ENCODE measurements at regions not wholly inside any gene's neighbourhood (a gene's known extent, or its start where the extent isn't known, plus 50 kb on each side); places are given as distances from the start of the nearest gene placed in this dataset.
"Not testable (repeated sequence)": the region's sequence is repeated elsewhere in the genome, so short reads cannot be mapped to it uniquely, and the experiment has no call there.

DNA sequence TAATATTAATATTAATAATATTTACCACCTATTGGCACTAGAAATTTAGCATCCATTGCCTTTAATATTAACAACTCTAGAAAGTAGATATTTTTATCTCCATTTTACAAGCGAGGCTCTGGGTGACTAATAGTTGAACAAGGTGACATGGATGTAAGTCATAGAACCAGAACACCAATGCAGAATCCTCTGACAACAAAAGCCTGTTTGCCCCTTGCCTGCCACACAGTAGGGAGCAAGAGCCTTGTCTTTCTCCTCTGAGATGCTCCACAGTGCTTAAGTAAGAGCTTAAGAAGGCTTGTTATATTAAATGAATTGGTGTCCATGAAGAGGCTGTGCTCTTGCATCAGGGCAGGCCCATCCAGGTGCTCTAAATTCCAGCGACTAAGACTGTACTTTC is 51.2 kb upstream of the LBX1 start:
- no peak overlapping the region for H2BK120ac ChIP-seq (ENCODE audit: low read depth, low read length)
- H3K9ac ChIP-seq (ENCODE audit: low read depth, low read length), result no peak overlapping the region
- no peaks in the 10 kb centered on the region for H3K79me1 ChIP-seq (ENCODE audit: low read depth in 1 of 2, low read length in 2 of 2)
- dilution Hi-C loops (cut with HindIII; ENCODE audit: low sequenced_read_pairs, unreplicated experiment), result loop anchor here (25.0 kb wide), 1 partner anchor 182 kb away; no protein-coding TSS in a partner anchor
- no peak overlapping the region for H4K5ac ChIP-seq (ENCODE audit: low read depth, low read length)
- H2BK5ac ChIP-seq (ENCODE audit: low read depth, low read length, poor library complexity, severe bottlenecking), result no peak overlapping the region
- peaks cover 61% of the 10 kb centered on the region for H3K27me3 ChIP-seq (ENCODE audit: control insufficient read depth, insufficient read depth, low read length)
- no peak overlapping the region for H4K91ac ChIP-seq (ENCODE audit: insufficient read depth, low read depth, low read length)
- in situ Hi-C loops (cut with MboI; ENCODE audit: low sequenced_read_pairs), result loop anchor here (25.0 kb wide), 1 partner anchor 157 kb away; no protein-coding TSS in a partner anchor
- H3K18ac ChIP-seq (ENCODE audit: low read depth, low read length), result no peak overlapping the region
- H2AK5ac ChIP-seq (ENCODE audit: low read depth, low read length), result no peak overlapping the region
- CTCF ChIA-PET, result no interaction called here
- no CpG with 5 or more reads among the region's 2 CpGs for whole genome bisulfite sequencing, 2 experiments (ENCODE audit: extremely low coverage in 2 of 2, insufficient read length in 1 of 2)
- no peak overlapping the region for H3K4ac ChIP-seq (ENCODE audit: low read depth, low read length)
- H2AK9ac ChIP-seq (replicated peaks; ENCODE audit: low read depth, low read length, poor library complexity), result no peak overlapping the region
- H3K4me2 ChIP-seq (ENCODE audit: low read depth, low read length), result no peak overlapping the region
- H2BK15ac ChIP-seq (ENCODE audit: low read depth, low read length), result no peak overlapping the region
- DNase-seq (no peak), ATAC-seq (ENCODE audit: low read depth) (no peak)
- no peaks in the 10 kb centered on the region for H3K36me3 ChIP-seq (ENCODE audit: control insufficient read depth, insufficient read depth, low read length)
- H3K23ac ChIP-seq (ENCODE audit: low read depth, low read length), result no peak overlapping the region
- no peak overlapping the region for H3K27ac ChIP-seq (ENCODE audit: insufficient read depth, low read length)
- no peak overlapping the region for H3K56ac ChIP-seq (ENCODE audit: extremely low read depth, insufficient read depth, low read length)
- H2BK20ac ChIP-seq (ENCODE audit: low read depth, low read length), result no peak overlapping the region
- no peaks in the 10 kb centered on the region; the same call in 1 of the 2 replicates for H4K20me1 ChIP-seq (ENCODE audit: insufficient read depth, low read length)
- no peaks in the 10 kb centered on the region; the same call in 1 of the 2 replicates for H3K9me3 ChIP-seq (ENCODE audit: control insufficient read depth, insufficient read depth, low read length)
- H3K14ac ChIP-seq (replicated peaks; ENCODE audit: low read depth, low read length), result no peak overlapping the region
- no peaks in the 10 kb centered on the region for H3K4me1 ChIP-seq (ENCODE audit: control insufficient read depth, insufficient read depth, low read length)
- intact Hi-C loops (cut with micrococcal nuclease), result no loop called here
- no TSS peak for BruUV-seq (replicated peaks)
- POLR2A ChIA-PET (ENCODE audit: unreplicated experiment), result no interaction called here
- H3K9me1 ChIP-seq (ENCODE audit: insufficient read depth, low read length), result no peaks in the 10 kb centered on the region
- TF ChIP-seq, protein P1, sequence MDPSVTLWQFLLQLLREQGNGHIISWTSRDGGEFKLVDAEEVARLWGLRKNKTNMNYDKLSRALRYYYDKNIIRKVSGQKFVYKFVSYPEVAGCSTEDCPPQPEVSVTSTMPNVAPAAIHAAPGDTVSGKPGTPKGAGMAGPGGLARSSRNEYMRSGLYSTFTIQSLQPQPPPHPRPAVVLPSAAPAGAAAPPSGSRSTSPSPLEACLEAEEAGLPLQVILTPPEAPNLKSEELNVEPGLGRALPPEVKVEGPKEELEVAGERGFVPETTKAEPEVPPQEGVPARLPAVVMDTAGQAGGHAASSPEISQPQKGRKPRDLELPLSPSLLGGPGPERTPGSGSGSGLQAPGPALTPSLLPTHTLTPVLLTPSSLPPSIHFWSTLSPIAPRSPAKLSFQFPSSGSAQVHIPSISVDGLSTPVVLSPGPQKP (IDR thresholded peaks at IDR 0.05; ENCODE audit: borderline replicate concordance, low read depth, low read length), result no peak
- TF ChIP-seq FOS (IDR thresholded peaks at IDR 0.05; ENCODE audit: low read depth, low read length), result no peak
- no peak for TF ChIP-seq CEBPB (IDR thresholded peaks at IDR 0.05; ENCODE audit: low read depth, low read length)
- no peak for TF ChIP-seq MAFK (IDR thresholded peaks at IDR 0.05; ENCODE audit: low read depth, low read length)
- no peak for TF ChIP-seq POLR2A (IDR thresholded peaks at IDR 0.05; ENCODE audit: low read depth, low read length)
- TF ChIP-seq, protein P2, sequence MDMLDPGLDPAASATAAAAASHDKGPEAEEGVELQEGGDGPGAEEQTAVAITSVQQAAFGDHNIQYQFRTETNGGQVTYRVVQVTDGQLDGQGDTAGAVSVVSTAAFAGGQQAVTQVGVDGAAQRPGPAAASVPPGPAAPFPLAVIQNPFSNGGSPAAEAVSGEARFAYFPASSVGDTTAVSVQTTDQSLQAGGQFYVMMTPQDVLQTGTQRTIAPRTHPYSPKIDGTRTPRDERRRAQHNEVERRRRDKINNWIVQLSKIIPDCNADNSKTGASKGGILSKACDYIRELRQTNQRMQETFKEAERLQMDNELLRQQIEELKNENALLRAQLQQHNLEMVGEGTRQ (IDR thresholded peaks at IDR 0.05; ENCODE audit: low read depth, low read length), result no peak
- H2AFZ ChIP-seq (replicated peaks; ENCODE audit: low read length, poor library complexity), result no peak overlapping the region
- no peak overlapping the region for H4K8ac ChIP-seq (ENCODE audit: low read depth in 2 of 2, low read length in 2 of 2)
- no peak overlapping the region for H3K4me3 ChIP-seq (ENCODE audit: insufficient read depth, low read depth, low read length)

DNA sequence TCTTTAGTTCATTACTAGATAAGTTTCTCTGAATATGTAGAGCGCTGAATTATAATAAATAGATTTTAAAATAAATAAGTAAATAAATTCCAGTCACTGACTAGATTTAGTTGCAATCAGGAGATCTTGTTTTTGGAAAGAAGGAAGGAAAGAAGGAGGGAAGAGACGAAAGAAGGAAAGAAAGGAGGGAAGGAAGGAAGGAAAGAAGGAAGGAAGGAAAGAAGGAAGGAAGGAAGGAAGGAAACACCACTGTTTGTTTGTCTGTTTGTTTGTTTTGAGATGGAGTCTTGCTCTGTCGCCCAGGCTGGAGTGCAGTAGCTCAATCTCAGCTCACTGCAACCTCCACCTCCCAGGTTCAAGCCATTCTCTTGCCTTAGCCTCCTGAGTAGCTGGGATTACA is 51.7 kb upstream of the LBX1 start:
- H2BK20ac ChIP-seq (ENCODE audit: low read depth, low read length); H3K36me3 ChIP-seq (ENCODE audit: control insufficient read depth, insufficient read depth, low read length); BruUV-seq (replicated peaks); H3K9ac ChIP-seq (ENCODE audit: low read depth, low read length); H2BK5ac ChIP-seq (ENCODE audit: low read depth, low read length, poor library complexity, severe bottlenecking); H2BK15ac ChIP-seq (ENCODE audit: low read depth, low read length); H2BK120ac ChIP-seq (ENCODE audit: low read depth, low read length); H3K4me1 ChIP-seq (ENCODE audit: control insufficient read depth, insufficient read depth, low read length); DNase-seq; intact Hi-C loops (cut with micrococcal nuclease); H2AFZ ChIP-seq (replicated peaks; ENCODE audit: low read length, poor library complexity); H3K9me3 ChIP-seq (ENCODE audit: control insufficient read depth, insufficient read depth, low read length); H3K27ac ChIP-seq (ENCODE audit: insufficient read depth, low read length); H4K8ac ChIP-seq (ENCODE audit: low read depth in 2 of 2, low read length in 2 of 2); H3K14ac ChIP-seq (replicated peaks; ENCODE audit: low read depth, low read length); H4K20me1 ChIP-seq (ENCODE audit: insufficient read depth, low read length); H2AK9ac ChIP-seq (replicated peaks; ENCODE audit: low read depth, low read length, poor library complexity); H3K18ac ChIP-seq (ENCODE audit: low read depth, low read length); H3K9me1 ChIP-seq (ENCODE audit: insufficient read depth, low read length); H3K56ac ChIP-seq (ENCODE audit: extremely low read depth, insufficient read depth, low read length); ATAC-seq (ENCODE audit: low read depth); H2AK5ac ChIP-seq (ENCODE audit: low read depth, low read length); H3K4ac ChIP-seq (ENCODE audit: low read depth, low read length); H3K79me1 ChIP-seq (ENCODE audit: low read depth in 1 of 2, low read length in 2 of 2); H3K4me3 ChIP-seq (ENCODE audit: insufficient read depth, low read depth, low read length); H3K4me2 ChIP-seq (ENCODE audit: low read depth, low read length); H3K23ac ChIP-seq (ENCODE audit: low read depth, low read length); H4K91ac ChIP-seq (ENCODE audit: insufficient read depth, low read depth, low read length); CTCF ChIA-PET; H4K5ac ChIP-seq (ENCODE audit: low read depth, low read length); POLR2A ChIA-PET (ENCODE audit: unreplicated experiment): not testable (repeated sequence)
- 33 to 88% methylated on average over 1 of the region's 3 CpGs for WGBS, 2 experiments (ENCODE audit: extremely low coverage in 2 of 2, insufficient read length in 1 of 2)
- in situ Hi-C loops (cut with MboI; ENCODE audit: low sequenced_read_pairs) (loop anchor here (25.0 kb wide), 1 partner anchor 156 kb away; no protein-coding TSS in a partner anchor), dilution Hi-C loops (cut with HindIII; ENCODE audit: low sequenced_read_pairs, unreplicated experiment) (loop anchor here (25.0 kb wide), 1 partner anchor 181 kb away; no protein-coding TSS in a partner anchor)
- H3K27me3 ChIP-seq (ENCODE audit: control insufficient read depth, insufficient read depth, low read length), result peaks cover 60% of the 10 kb centered on the region
